Activated CD8-positive, alpha-beta T cell treated with anti-CD3 and anti-CD28 coated beads for 36 hours (primary cell): ENCODE measurements at regions not wholly inside any gene's neighbourhood (a gene's known extent, or its start where the extent isn't known, plus 50 kb on each side); places are given as distances from the start of the nearest gene placed in this dataset.

ENCODE experiments used
- ATAC-seq: fragments of 200-7000 bp; cut with Tn5 transposase; one replicate; pipeline ENCODE4 v1.10.0; 2021; ENCODE audit warnings: mild to moderate bottlenecking, moderate library complexity
- CTCF ChIA-PET: fragments of 350-600 bp; sonication (Branson Sonifier 250); formaldehyde crosslinking; loops from one replicate; lab custom pipeline; 2021; ENCODE audit warnings: antibody characterized with exemption; lab: Charles Lee
- POLR2A ChIA-PET: fragments of 350-600 bp; sonication (Branson Sonifier 250); formaldehyde crosslinking; loops from one replicate; lab custom pipeline; 2021; ENCODE audit warnings: antibody characterized with exemption; lab: Charles Lee
- DNase-seq: peaks from one replicate; pipeline ENCODE4 v3.0.0-alpha.2; 2020
- H3K27ac Mint-ChIP-seq: one replicate; pipeline ENCODE4 v1.8.0; 2021; ENCODE audit warnings: mild to moderate bottlenecking, mixed read lengths
- H3K27me3 Mint-ChIP-seq: one replicate; pipeline ENCODE4 v1.8.0; 2021; ENCODE audit warnings: mixed read lengths
- H3K36me3 Mint-ChIP-seq: one replicate; pipeline ENCODE4 v1.8.0; 2021; ENCODE audit warnings: low read depth, mixed read lengths
- H3K4me1 Mint-ChIP-seq: one replicate; pipeline ENCODE4 v1.8.0; 2021; ENCODE audit warnings: low read depth, mixed read lengths
- H3K4me3 Mint-ChIP-seq: one replicate; pipeline ENCODE4 v1.8.0; 2021; ENCODE audit warnings: mild to moderate bottlenecking, moderate library complexity, mixed read lengths
- H3K9me3 Mint-ChIP-seq: one replicate; pipeline ENCODE4 v1.8.0; 2021; ENCODE audit warnings: mixed read lengths
- CTCF ChIP-seq: fragments of 200-600 bp; IDR thresholded peaks from one replicate; pipeline ENCODE4 v1.8.0; 2022; ENCODE audit warnings: antibody characterized with exemption, mild to moderate bottlenecking
- intact Hi-C: fragments of 100-400 bp; cut with micrococcal nuclease; formaldehyde crosslinking; loops from one replicate; pipeline ENCODE4 v1.10.0; 2022

- ChIA-PET CTCF (no interaction called here), POLR2A (no interaction called here)
- TF ChIP-seq CTCF, result no peak
- H3K4me1 Mint-ChIP-seq, result no peaks in the 10 kb centered on the region
- ATAC-seq, result no peak
- H3K36me3 Mint-ChIP-seq, result no peaks in the 10 kb centered on the region
- peaks cover 11% of the 10 kb centered on the region for H3K9me3 Mint-ChIP-seq
- no peak overlapping the region for H3K27ac Mint-ChIP-seq
- intact Hi-C loops, result no loop called here
- H3K4me3 Mint-ChIP-seq, result no peak overlapping the region
- no peaks in the 10 kb centered on the region for H3K27me3 Mint-ChIP-seq
- no peak for DNase-seq
Measured at GRCh38 chr2:139854769-139855483, 1074.7 kb upstream of the NXPH2 start.

- no peak for TF ChIP-seq CTCF
- H3K4me3 Mint-ChIP-seq, result no peak overlapping the region
- DNase-seq (no peak), ATAC-seq (no peak)
- no peaks in the 10 kb centered on the region for H3K36me3 Mint-ChIP-seq
- POLR2A ChIA-PET, result no interaction called here
- no peaks in the 10 kb centered on the region for H3K4me1 Mint-ChIP-seq
- no peak overlapping the region for H3K27ac Mint-ChIP-seq
- intact Hi-C loops, result no loop called here
- peaks cover 18% of the 10 kb centered on the region for H3K9me3 Mint-ChIP-seq
- CTCF ChIA-PET, result no interaction called here
- no peaks in the 10 kb centered on the region for H3K27me3 Mint-ChIP-seq
Measured at GRCh38 chr2:139850254-139850890, 1070.2 kb upstream of the NXPH2 start.

- Mint-ChIP-seq H3K27ac (no peak overlapping the region), H3K36me3 (no peaks in the 10 kb centered on the region), H3K4me3 (no peak overlapping the region), H3K4me1 (no peaks in the 10 kb centered on the region), H3K27me3 (no peaks in the 10 kb centered on the region), H3K9me3 (peaks cover 12% of the 10 kb centered on the region)
- ChIA-PET CTCF (no interaction called here), POLR2A (no interaction called here)
- TF ChIP-seq CTCF, result no peak
- ATAC-seq (no peak), DNase-seq (no peak)
- intact Hi-C loops, result no loop called here
Measured at GRCh38 chr2:139836769-139837168, 1056.6 kb upstream of the NXPH2 start.

GRCh38 chr2:139835101-139835500 is 1054.9 kb upstream of the NXPH2 start:
- Mint-ChIP-seq H3K27me3 (no peaks in the 10 kb centered on the region), H3K27ac (no peak overlapping the region), H3K9me3 (peaks cover 5% of the 10 kb centered on the region), H3K36me3 (no peaks in the 10 kb centered on the region), H3K4me3 (no peak overlapping the region), H3K4me1 (no peaks in the 10 kb centered on the region)
- no peak for TF ChIP-seq CTCF
- ChIA-PET POLR2A (no interaction called here), CTCF (no interaction called here)
- DNase-seq, result no peak
- no peak for ATAC-seq
- intact Hi-C loops, result no loop called here

- TF ChIP-seq CTCF, result no peak
- Mint-ChIP-seq H3K27me3 (no peaks in the 10 kb centered on the region), H3K4me1 (no peaks in the 10 kb centered on the region), H3K27ac (no peak overlapping the region), H3K36me3 (no peaks in the 10 kb centered on the region), H3K4me3 (no peak overlapping the region), H3K9me3 (no peaks in the 10 kb centered on the region)
- ATAC-seq (no peak), DNase-seq (no peak)
- intact Hi-C loops, result no loop called here
- CTCF ChIA-PET, result no interaction called here
- POLR2A ChIA-PET, result no interaction called here
Measured at GRCh38 chr2:139828011-139828410, 1047.8 kb upstream of the NXPH2 start.
